H1 (cell line): ENCODE measurements at regions not wholly inside any gene's neighbourhood (a gene's known extent, or its start where the extent isn't known, plus 50 kb on each side); places are given as distances from the start of the nearest gene placed in this dataset.

Experiments
- CTCF ChIA-PET: fragments of 300-600 bp; sonication (Branson Sonifier 250); formaldehyde crosslinking; loops from one replicate; lab custom pipeline; 2021; ENCODE audit not compliant: partially characterized antibody; lab: Charles Lee
- POLR2A ChIA-PET: fragments of 300-600 bp; sonication (Branson Sonifier 250); formaldehyde crosslinking; loops from one replicate; lab custom pipeline; 2021; ENCODE audit warnings: inconsistent platforms; ENCODE audit not compliant: partially characterized antibody; lab: Charles Lee
- DNase-seq, 2 experiments: peaks; one replicate each; pipeline versions ENCODE4 v3.0.0 to v3.0.0-alpha.2; 2010 to 2022; ENCODE audit warnings: low spot score in 2 of 2, low read depth in 1 of 2, mixed read lengths in 1 of 2
- FAIRE-seq: peaks from 2 replicates; lab custom pipeline; 2011; peaks lifted over from hg19 to GRCh38; lab: Jason Lieb, UNC
- H2AFZ ChIP-seq: 2 replicates; pipeline ENCODE4 v1.8.1; 2012; ENCODE audit warnings: low read length, inconsistent platforms
- H2AK5ac ChIP-seq: 2 replicates; pipeline ENCODE4 v1.6.1; 2013; ENCODE audit warnings: low read depth, low read length
- H2BK120ac ChIP-seq: replicated peaks from 2 replicates; pipeline ENCODE3; 2013; ENCODE audit warnings: low read depth, low read length, inconsistent platforms
- H2BK12ac ChIP-seq: 2 replicates; pipeline ENCODE4 v1.6.1; 2013; ENCODE audit warnings: low read depth, low read length
- H2BK15ac ChIP-seq: 2 replicates; pipeline ENCODE4 v1.6.1; 2013; ENCODE audit warnings: low read length
- H2BK20ac ChIP-seq: 2 replicates; pipeline ENCODE4 v1.6.1; 2013; ENCODE audit warnings: low read length
- H2BK5ac ChIP-seq: 2 replicates; pipeline ENCODE4 v1.6.1; 2013; ENCODE audit warnings: low read depth, low read length
- H3K14ac ChIP-seq: 2 replicates; pipeline ENCODE4 v1.6.1; 2013; ENCODE audit warnings: inconsistent platforms; ENCODE audit not compliant: insufficient read length
- H3K18ac ChIP-seq: 2 replicates; pipeline ENCODE4 v1.6.1; 2013; ENCODE audit warnings: low read length; ENCODE audit errors: extremely low read depth
- H3K23ac ChIP-seq: 2 replicates; pipeline ENCODE4 v1.6.1; 2013; ENCODE audit warnings: inconsistent platforms; ENCODE audit not compliant: insufficient read length
- H3K23me2 ChIP-seq: 2 replicates; pipeline ENCODE4 v1.6.1; 2013; ENCODE audit warnings: low read depth, low read length
- H3K27ac ChIP-seq: 2 replicates; pipeline ENCODE4 v1.6.1; 2011; ENCODE audit warnings: low read depth, low read length, inconsistent platforms
- H3K27me3 ChIP-seq, 4 experiments: replicated peaks in 1 of 4; 1 replicate in 1 of 4; 2 replicates in 3 of 4; pipeline versions ENCODE4 v1.6.1 to v1.8.1; 2011 to 2013; ENCODE audit warnings: low read length in 3 of 4, mild to moderate bottlenecking in 3 of 4, inconsistent platforms in 2 of 4, mixed read lengths in 2 of 4, moderate library complexity in 1 of 4; ENCODE audit not compliant: control insufficient read depth in 3 of 4, insufficient read depth in 3 of 4; ENCODE audit errors: extremely low read depth in 1 of 4
- H3K36me3 ChIP-seq, 4 experiments: 2 replicates each; pipeline versions ENCODE4 v1.6.1 to v1.8.1; 2011 to 2013; ENCODE audit warnings: mild to moderate bottlenecking in 4 of 4, low read length in 3 of 4, moderate library complexity in 2 of 4, control low read depth in 1 of 4, inconsistent platforms in 1 of 4; ENCODE audit not compliant: insufficient read depth in 4 of 4, control insufficient read depth in 2 of 4
- H3K4ac ChIP-seq: replicated peaks from 2 replicates; pipeline ENCODE3; 2013; ENCODE audit warnings: low read length, low read depth, mixed read lengths, inconsistent platforms; ENCODE audit not compliant: insufficient read length
- H3K4me1 ChIP-seq, 4 experiments: replicated peaks in 1 of 4; 1 replicate in 1 of 4; 2 replicates in 3 of 4; pipeline versions ENCODE4 v1.6.1 to v1.8.1; 2011 to 2013; ENCODE audit warnings: low read length in 3 of 4, inconsistent platforms in 2 of 4, mixed read lengths in 1 of 4; ENCODE audit not compliant: insufficient read depth in 4 of 4, control insufficient read depth in 3 of 4
- H3K4me2 ChIP-seq, 2 experiments: 2 replicates each; pipeline versions ENCODE4 v1.6.1 to v1.8.1; 2011 to 2013; ENCODE audit warnings: low read depth in 2 of 2, low read length in 2 of 2, control low read depth in 1 of 2, inconsistent platforms in 1 of 2, mild to moderate bottlenecking in 1 of 2; ENCODE audit not compliant: insufficient read depth in 1 of 2
- H3K4me3 ChIP-seq, 4 experiments: fragments of 200-600, 300-600 bp in 1 of 4; sonication (generic), shearing (Covaris generic), sonication (Bioruptor Twin) in 1 of 4; 2 replicates each; pipeline versions ENCODE4 v1.5.1 to v1.8.1; 2011 to 2016; ENCODE audit warnings: low read length in 4 of 4, low read depth in 3 of 4, control low read depth in 2 of 4, inconsistent platforms in 2 of 4, mild to moderate bottlenecking in 2 of 4, mixed read lengths in 1 of 4, moderate library complexity in 1 of 4; ENCODE audit not compliant: insufficient read depth in 2 of 4; ENCODE audit errors: extremely low read depth in 1 of 4
- H3K56ac ChIP-seq: replicated peaks from 2 replicates; pipeline ENCODE3; 2013; ENCODE audit warnings: low read depth, mild to moderate bottlenecking, mixed read lengths, low read length, inconsistent platforms; ENCODE audit not compliant: insufficient read length
- H3K79me1 ChIP-seq: 2 replicates; pipeline ENCODE4 v1.6.1; 2013; ENCODE audit warnings: low read depth, low read length, control low read depth
- H3K79me2 ChIP-seq, 2 experiments: 2 replicates each; pipeline versions ENCODE4 v1.6.1 to v1.8.1; 2012 to 2013; ENCODE audit warnings: low read length in 2 of 2, mild to moderate bottlenecking in 2 of 2, inconsistent platforms in 1 of 2; ENCODE audit not compliant: insufficient read depth in 2 of 2, control insufficient read depth in 1 of 2
- H3K9ac ChIP-seq, 4 experiments: replicated peaks in 1 of 4; 1 replicate in 1 of 4; 2 replicates in 3 of 4; pipeline versions ENCODE4 v1.6.1 to v1.8.1; 2011 to 2013; ENCODE audit warnings: low read depth in 3 of 4, low read length in 3 of 4, control low read depth in 2 of 4, mild to moderate bottlenecking in 2 of 4, moderate library complexity in 2 of 4, inconsistent platforms in 1 of 4; ENCODE audit errors: extremely low read depth in 1 of 4
- H3K9me3 ChIP-seq, 2 experiments: 2 replicates each; pipeline versions ENCODE4 v1.6.1 to v1.8.1; 2012 to 2013; ENCODE audit warnings: mild to moderate bottlenecking in 2 of 2, moderate library complexity in 2 of 2, control low read depth in 1 of 2, inconsistent platforms in 1 of 2, low read depth in 1 of 2, low read length in 1 of 2, mixed read lengths in 1 of 2; ENCODE audit not compliant: insufficient read depth in 2 of 2
- H4K20me1 ChIP-seq, 2 experiments: replicated peaks in 1 of 2; 2 replicates each; pipeline versions ENCODE3 to v1.8.1; 2011 to 2013; ENCODE audit warnings: inconsistent platforms in 2 of 2, low read length in 2 of 2, mild to moderate bottlenecking in 1 of 2; ENCODE audit not compliant: insufficient read depth in 2 of 2, control insufficient read depth in 1 of 2
- H4K5ac ChIP-seq: 2 replicates; pipeline ENCODE4 v1.6.1; 2013; ENCODE audit warnings: low read length, low read depth, mixed read lengths, inconsistent platforms; ENCODE audit not compliant: insufficient read length
- H4K8ac ChIP-seq: 2 replicates; pipeline ENCODE4 v1.8.0; 2013; ENCODE audit warnings: mild to moderate bottlenecking, moderate library complexity, low read length, inconsistent platforms; ENCODE audit not compliant: insufficient read depth; ENCODE audit errors: extremely low read depth
- H4K91ac ChIP-seq: replicated peaks from 2 replicates; pipeline ENCODE3; 2013; ENCODE audit warnings: low read length, mixed read lengths, inconsistent platforms; ENCODE audit not compliant: insufficient read length
- CREB1 ChIP-seq: IDR thresholded peaks from 2 replicates; pipeline ENCODE4 v1.6.1; 2012; ENCODE audit warnings: inconsistent platforms
- EZH2 ChIP-seq: fragments of 200-600 bp; sonication (generic); IDR thresholded peaks from 2 replicates; pipeline ENCODE4 v1.7.1; 2012; ENCODE audit warnings: low read depth, mild to moderate bottlenecking, moderate library complexity, low read length, inconsistent platforms; ENCODE audit not compliant: severe bottlenecking
- FOSL1 ChIP-seq: IDR thresholded peaks from 2 replicates; pipeline ENCODE4 v1.6.1; 2011; ENCODE audit warnings: mild to moderate bottlenecking, low read depth, low read length, moderate library complexity; ENCODE audit not compliant: insufficient read depth
- KDM1A ChIP-seq: fragments of 200-600, 300-600 bp; sonication (generic); IDR thresholded peaks from 2 replicates; pipeline ENCODE4 v1.7.1; 2016; ENCODE audit warnings: mild to moderate bottlenecking, low read length, borderline replicate concordance
- KDM5A ChIP-seq: fragments of 200-600 bp; IDR thresholded peaks from 2 replicates; pipeline ENCODE4 v1.7.1; 2012; ENCODE audit warnings: mild to moderate bottlenecking, low read length, inconsistent platforms, mixed read lengths
- NANOG ChIP-seq: IDR thresholded peaks from 2 replicates; pipeline ENCODE4 v1.6.1; 2011; ENCODE audit warnings: low read length, low read depth, mild to moderate bottlenecking, inconsistent platforms; ENCODE audit not compliant: insufficient read depth, poor library complexity, severe bottlenecking
- NRF1 ChIP-seq: IDR thresholded peaks from 2 replicates; pipeline ENCODE4 v1.6.1; 2011; ENCODE audit warnings: mild to moderate bottlenecking, low read depth, low read length, improper control_type of control experiment
- POLR2AphosphoS5 ChIP-seq: IDR thresholded peaks from 2 replicates; pipeline ENCODE4 v1.6.1; 2011; ENCODE audit warnings: low read depth, low read length
- RBBP5 ChIP-seq: IDR thresholded peaks from 2 replicates; pipeline ENCODE4 v1.7.1; 2012; ENCODE audit warnings: low read depth, mild to moderate bottlenecking, inconsistent platforms, low read length, moderate library complexity, borderline replicate concordance
- RFX5 ChIP-seq: IDR thresholded peaks from 2 replicates; pipeline ENCODE4 v1.6.1; 2011; ENCODE audit warnings: low read depth, low read length, improper control_type of control experiment, borderline replicate concordance
- RNF2 ChIP-seq: fragments of 200-900, 300-1000 bp; sonication (generic); IDR thresholded peaks from 2 replicates; pipeline ENCODE4 v1.7.1; 2016; ENCODE audit warnings: borderline replicate concordance, low read depth, mild to moderate bottlenecking, antibody characterized with exemption, low read length; ENCODE audit not compliant: poor library complexity, severe bottlenecking; ENCODE audit errors: missing control alignments
- RXRA ChIP-seq: IDR thresholded peaks from 2 replicates; pipeline ENCODE4 v1.6.1; 2011; ENCODE audit warnings: low read depth, mild to moderate bottlenecking, low read length, moderate library complexity; ENCODE audit not compliant: insufficient read depth
- SP4 ChIP-seq: IDR thresholded peaks from 2 replicates; pipeline ENCODE4 v1.6.1; 2012; ENCODE audit warnings: low read length, inconsistent platforms
- TCF12 ChIP-seq: IDR thresholded peaks from 2 replicates; pipeline ENCODE4 v1.6.1; 2011; ENCODE audit warnings: low read depth, mild to moderate bottlenecking, low read length
- TEAD4 ChIP-seq: IDR thresholded peaks from 2 replicates; pipeline ENCODE4 v1.6.1; 2012; ENCODE audit warnings: low read depth, low read length, inconsistent platforms, mixed read lengths
- WGBS, 2 experiments: shearing (Covaris generic) in 1 of 2; methylation state at CpG; one replicate each; pipeline versions ENCODE4 v1.1.6 to v1.1.7; 2013 to 2015; ENCODE audit warnings: low lambda C conversion rate in 2 of 2, mixed read lengths in 2 of 2, inconsistent platforms in 1 of 2, low coverage in 1 of 2, missing lambda C conversion rate in 1 of 2; ENCODE audit not compliant: insufficient replicate concordance in 2 of 2, insufficient coverage in 1 of 2, insufficient read length in 1 of 2; ENCODE audit errors: extremely low coverage in 1 of 2, missing lambda C conversion rate in 1 of 2; 5-methylcytosine and 5-hydroxymethylcytosine counted together

- H3K4ac ChIP-seq: no peak overlapping the region
- no peak overlapping the region for H3K4me3 ChIP-seq
- no peak overlapping the region for H3K9ac ChIP-seq
- no peak overlapping the region for H2BK12ac ChIP-seq
- no peak overlapping the region for H4K5ac ChIP-seq
- H3K27me3 ChIP-seq: no peaks in the 10 kb centered on the region
- no peak overlapping the region for H4K91ac ChIP-seq
- H3K79me2 ChIP-seq: no peaks in the 10 kb centered on the region
- H4K8ac ChIP-seq: no peak overlapping the region
- H3K18ac ChIP-seq: no peak overlapping the region
- CTCF ChIA-PET: no interaction called here
- H3K27ac ChIP-seq: no peak overlapping the region
- H3K4me2 ChIP-seq: no peak overlapping the region
- no peak overlapping the region for H2BK120ac ChIP-seq
- no peaks in the 10 kb centered on the region for H3K23me2 ChIP-seq
- POLR2A ChIA-PET: no interaction called here
- no peaks in the 10 kb centered on the region for H3K79me1 ChIP-seq
- H3K23ac ChIP-seq: no peak overlapping the region
- H2BK20ac ChIP-seq: no peak overlapping the region
- DNase-seq: no peak
- H2AK5ac ChIP-seq: no peak overlapping the region
- 90% methylated on average over 1 of the region's 1 CpG; no CpG with 5 or more reads in 1 of the 2 experiments for WGBS, 2 experiments
- TF ChIP-seq CREB1 (no peak), FOSL1 (no peak), NRF1 (no peak), KDM1A (no peak), RFX5 (no peak), RBBP5 (no peak), TEAD4 (no peak), POLR2AphosphoS5 (no peak), KDM5A (no peak), EZH2 (no peak), TCF12 (no peak), NANOG (no peak), RNF2 (no peak), SP4 (no peak), RXRA (no peak)
- no peak overlapping the region for H3K56ac ChIP-seq
- no peak overlapping the region for H2BK5ac ChIP-seq
- H3K14ac ChIP-seq: no peak overlapping the region
- no peaks in the 10 kb centered on the region; a peak in 1 of 8 replicates for H3K36me3 ChIP-seq
- no peak for FAIRE-seq
- no peak overlapping the region for H2AFZ ChIP-seq
- H3K9me3 ChIP-seq: peaks cover 9 to 20% of the 10 kb centered on the region in 2 experiments
- H3K4me1 ChIP-seq: no peaks in the 10 kb centered on the region
- no peak overlapping the region for H2BK15ac ChIP-seq
- H4K20me1 ChIP-seq: no peaks in the 10 kb centered on the region
Measured at GRCh38 chr4:79121223-79121622, 182.0 kb upstream of the PAQR3 start.
